Ovary (tissue), 3 donors: ENCODE measurements at regions not wholly inside any gene's neighbourhood (a gene's known extent, or its start where the extent isn't known, plus 50 kb on each side); places are given as distances from the start of the nearest gene placed in this dataset.

Experiments used
- CTCF ChIP-seq, 3 donors: fragments of 450-650 bp in 2 of 3; fragments of 200-600 bp in 1 of 3; IDR thresholded peaks; one replicate each; pipeline versions ENCODE4 v1.5.1 to v1.8.0; 2016 to 2022; ENCODE audit warnings: antibody characterized with exemption in 3 of 3, mild to moderate bottlenecking in 1 of 3
- POLR2A ChIP-seq: fragments of 450-650 bp; IDR thresholded peaks from one replicate; pipeline ENCODE4 v1.6.1; 2017; ENCODE audit warnings: antibody characterized with exemption, mild to moderate bottlenecking, moderate library complexity
- donor health status: DM: no; HTN: no; CAD: no.

- TF ChIP-seq CTCF (IDR thresholded peaks at IDR 0.05) (no peak), POLR2A (no peak)
Observed at GRCh38 chr5:118637947-118638670, 350.2 kb downstream of the DTWD2 start.
